ENCODE measurements at regions not wholly inside any gene's neighbourhood (a gene's known extent, or its start where the extent isn't known, plus 50 kb on each side); places are given as distances from the start of the nearest gene placed in this dataset.

DNA sequence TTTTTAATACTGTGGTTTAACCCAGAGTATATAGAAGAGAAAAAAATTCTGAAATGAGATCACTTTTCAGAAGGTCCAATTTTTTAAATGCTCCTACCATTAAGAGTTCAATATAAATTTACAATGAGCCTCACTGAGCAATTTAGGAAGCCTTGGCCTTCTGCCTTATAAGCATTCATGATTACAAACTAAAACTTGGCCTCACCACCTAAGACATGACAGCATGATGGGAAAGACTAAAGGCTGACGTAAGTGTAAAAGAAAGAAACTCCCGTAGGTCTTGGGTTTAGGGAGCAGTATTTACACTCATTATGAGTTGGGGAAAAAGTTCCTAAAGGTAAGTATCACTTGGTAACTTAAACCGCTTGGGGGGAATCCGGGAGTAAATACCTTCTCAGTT lies 70.7 kb upstream of the ESRRG start:
- TF ChIP-seq YY1 (IDR thresholded peaks at IDR 0.05; ENCODE audit: low read depth) (no peak), CREB1 (IDR thresholded peaks at IDR 0.05; ENCODE audit: low read depth) (no peak), TCF12 (IDR thresholded peaks at IDR 0.05; ENCODE audit: low read depth) (no peak), EGR1 (IDR thresholded peaks at IDR 0.05) (no peak), NFIC (IDR thresholded peaks at IDR 0.05) (no peak), CEBPB (IDR thresholded peaks at IDR 0.05) (no peak), TAF1 (IDR thresholded peaks at IDR 0.05; ENCODE audit: low read depth) (no peak), EP300 (IDR thresholded peaks at IDR 0.05; ENCODE audit: borderline replicate concordance) (no peak), TEAD4 (IDR thresholded peaks at IDR 0.05) (no peak), RAD21 (IDR thresholded peaks at IDR 0.05; ENCODE audit: low read depth) (no peak), FOXM1 (IDR thresholded peaks at IDR 0.05; ENCODE audit: borderline replicate concordance, low read depth) (no peak)
- TF ChIP-seq, protein P1, sequence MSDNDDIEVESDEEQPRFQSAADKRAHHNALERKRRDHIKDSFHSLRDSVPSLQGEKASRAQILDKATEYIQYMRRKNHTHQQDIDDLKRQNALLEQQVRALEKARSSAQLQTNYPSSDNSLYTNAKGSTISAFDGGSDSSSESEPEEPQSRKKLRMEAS (IDR thresholded peaks at IDR 0.05), result no peak
- TF ChIP-seq, protein P2, sequence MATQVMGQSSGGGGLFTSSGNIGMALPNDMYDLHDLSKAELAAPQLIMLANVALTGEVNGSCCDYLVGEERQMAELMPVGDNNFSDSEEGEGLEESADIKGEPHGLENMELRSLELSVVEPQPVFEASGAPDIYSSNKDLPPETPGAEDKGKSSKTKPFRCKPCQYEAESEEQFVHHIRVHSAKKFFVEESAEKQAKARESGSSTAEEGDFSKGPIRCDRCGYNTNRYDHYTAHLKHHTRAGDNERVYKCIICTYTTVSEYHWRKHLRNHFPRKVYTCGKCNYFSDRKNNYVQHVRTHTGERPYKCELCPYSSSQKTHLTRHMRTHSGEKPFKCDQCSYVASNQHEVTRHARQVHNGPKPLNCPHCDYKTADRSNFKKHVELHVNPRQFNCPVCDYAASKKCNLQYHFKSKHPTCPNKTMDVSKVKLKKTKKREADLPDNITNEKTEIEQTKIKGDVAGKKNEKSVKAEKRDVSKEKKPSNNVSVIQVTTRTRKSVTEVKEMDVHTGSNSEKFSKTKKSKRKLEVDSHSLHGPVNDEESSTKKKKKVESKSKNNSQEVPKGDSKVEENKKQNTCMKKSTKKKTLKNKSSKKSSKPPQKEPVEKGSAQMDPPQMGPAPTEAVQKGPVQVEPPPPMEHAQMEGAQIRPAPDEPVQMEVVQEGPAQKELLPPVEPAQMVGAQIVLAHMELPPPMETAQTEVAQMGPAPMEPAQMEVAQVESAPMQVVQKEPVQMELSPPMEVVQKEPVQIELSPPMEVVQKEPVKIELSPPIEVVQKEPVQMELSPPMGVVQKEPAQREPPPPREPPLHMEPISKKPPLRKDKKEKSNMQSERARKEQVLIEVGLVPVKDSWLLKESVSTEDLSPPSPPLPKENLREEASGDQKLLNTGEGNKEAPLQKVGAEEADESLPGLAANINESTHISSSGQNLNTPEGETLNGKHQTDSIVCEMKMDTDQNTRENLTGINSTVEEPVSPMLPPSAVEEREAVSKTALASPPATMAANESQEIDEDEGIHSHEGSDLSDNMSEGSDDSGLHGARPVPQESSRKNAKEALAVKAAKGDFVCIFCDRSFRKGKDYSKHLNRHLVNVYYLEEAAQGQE (IDR thresholded peaks at IDR 0.05; ENCODE audit: low read depth), result no peak
- TF ChIP-seq, protein P3, sequence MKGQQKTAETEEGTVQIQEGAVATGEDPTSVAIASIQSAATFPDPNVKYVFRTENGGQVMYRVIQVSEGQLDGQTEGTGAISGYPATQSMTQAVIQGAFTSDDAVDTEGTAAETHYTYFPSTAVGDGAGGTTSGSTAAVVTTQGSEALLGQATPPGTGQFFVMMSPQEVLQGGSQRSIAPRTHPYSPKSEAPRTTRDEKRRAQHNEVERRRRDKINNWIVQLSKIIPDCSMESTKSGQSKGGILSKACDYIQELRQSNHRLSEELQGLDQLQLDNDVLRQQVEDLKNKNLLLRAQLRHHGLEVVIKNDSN (IDR thresholded peaks at IDR 0.05), result no peak

DNA sequence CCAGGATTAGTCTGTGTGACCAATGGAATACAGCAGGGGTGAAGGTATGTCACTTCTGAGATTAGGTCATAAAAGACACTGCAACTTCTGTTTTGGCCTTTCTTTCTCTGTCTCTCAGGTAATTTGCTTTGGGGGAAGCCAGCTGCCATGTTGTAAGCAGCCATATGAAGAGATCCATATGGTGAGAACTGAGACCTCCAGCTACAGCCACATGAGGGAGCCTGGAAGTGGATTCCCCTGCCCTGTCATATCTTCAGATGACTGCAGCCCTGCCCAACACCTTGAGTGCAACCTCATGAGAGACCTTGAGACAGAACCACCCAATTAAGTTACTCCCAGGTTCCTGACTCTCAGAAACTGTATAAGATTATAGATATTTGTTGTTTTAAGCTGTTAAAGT lies 70.1 kb upstream of the ESRRG start:
- no peak for TF ChIP-seq EGR1 (IDR thresholded peaks at IDR 0.05)
- TF ChIP-seq CREB1 (IDR thresholded peaks at IDR 0.05; ENCODE audit: low read depth), result no peak
- no peak for TF ChIP-seq FOXM1 (IDR thresholded peaks at IDR 0.05; ENCODE audit: borderline replicate concordance, low read depth)
- TF ChIP-seq TAF1 (IDR thresholded peaks at IDR 0.05; ENCODE audit: low read depth), result no peak
- TF ChIP-seq TCF12 (IDR thresholded peaks at IDR 0.05; ENCODE audit: low read depth), result no peak
- no peak for TF ChIP-seq TEAD4 (IDR thresholded peaks at IDR 0.05)
- no peak for TF ChIP-seq NFIC (IDR thresholded peaks at IDR 0.05)
- TF ChIP-seq RAD21 (IDR thresholded peaks at IDR 0.05; ENCODE audit: low read depth), result no peak
- TF ChIP-seq, protein P3 (IDR thresholded peaks at IDR 0.05), result no peak
- TF ChIP-seq CEBPB (IDR thresholded peaks at IDR 0.05), result no peak
- TF ChIP-seq, protein P2 (IDR thresholded peaks at IDR 0.05; ENCODE audit: low read depth), result no peak
- no peak for TF ChIP-seq EP300 (IDR thresholded peaks at IDR 0.05; ENCODE audit: borderline replicate concordance)
- no peak for TF ChIP-seq YY1 (IDR thresholded peaks at IDR 0.05; ENCODE audit: low read depth)

DNA sequence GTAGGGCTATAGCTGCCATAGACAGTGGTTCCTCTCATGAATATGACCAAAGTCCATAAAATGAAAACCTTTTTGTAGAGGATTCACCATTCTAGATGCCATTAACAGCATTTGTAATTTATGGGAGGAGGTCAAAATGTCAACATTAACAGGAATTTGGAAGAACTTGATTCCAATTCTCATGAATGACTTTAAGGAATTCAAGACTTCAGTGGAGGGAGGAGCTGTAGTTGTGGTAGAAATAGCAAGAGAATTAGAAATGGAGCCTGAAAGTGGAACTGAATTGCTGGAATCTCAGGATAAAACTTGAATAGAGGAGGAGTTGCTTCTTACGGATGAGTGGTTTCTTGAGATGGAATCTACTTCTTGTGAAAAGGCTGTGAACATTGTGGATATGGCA lies 65.4 kb upstream of the ESRRG start:
- TF ChIP-seq, protein P3 (IDR thresholded peaks at IDR 0.05), result no peak
- no peak for TF ChIP-seq TEAD4 (IDR thresholded peaks at IDR 0.05)
- TF ChIP-seq, protein P2 (IDR thresholded peaks at IDR 0.05; ENCODE audit: low read depth), result no peak
- no peak for TF ChIP-seq NFIC (IDR thresholded peaks at IDR 0.05)
- no peak for TF ChIP-seq RAD21 (IDR thresholded peaks at IDR 0.05; ENCODE audit: low read depth)
- TF ChIP-seq EP300 (IDR thresholded peaks at IDR 0.05; ENCODE audit: borderline replicate concordance), result no peak
- no peak for TF ChIP-seq CEBPB (IDR thresholded peaks at IDR 0.05)
- TF ChIP-seq FOXM1 (IDR thresholded peaks at IDR 0.05; ENCODE audit: borderline replicate concordance, low read depth), result no peak

DNA sequence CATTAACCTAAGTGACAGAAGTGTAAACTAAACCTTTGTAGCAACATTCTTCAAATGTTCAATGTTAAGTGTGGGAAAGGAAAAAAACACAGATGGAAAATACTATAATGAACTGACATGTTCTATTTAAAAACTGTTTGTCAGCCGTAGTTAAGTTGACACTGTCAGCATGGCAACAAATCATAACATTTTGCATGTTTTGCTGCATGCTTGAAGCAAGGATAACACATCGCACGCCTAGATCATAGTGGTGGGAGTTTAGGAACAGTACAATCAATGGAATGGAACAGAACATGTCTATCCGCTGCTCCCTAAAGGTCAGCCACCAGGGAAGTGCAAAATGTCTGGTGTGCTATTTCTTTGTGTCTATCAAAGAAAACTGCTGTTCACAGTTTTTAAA lies 62.5 kb upstream of the ESRRG start:
- TF ChIP-seq YY1 (IDR thresholded peaks at IDR 0.05; ENCODE audit: low read depth) (no peak), RAD21 (IDR thresholded peaks at IDR 0.05; ENCODE audit: low read depth) (no peak), FOXM1 (IDR thresholded peaks at IDR 0.05; ENCODE audit: borderline replicate concordance, low read depth) (no peak), CREB1 (IDR thresholded peaks at IDR 0.05; ENCODE audit: low read depth) (no peak), ZBTB7A (IDR thresholded peaks at IDR 0.05; ENCODE audit: low read depth) (no peak), NFIC (IDR thresholded peaks at IDR 0.05) (no peak), CEBPB (IDR thresholded peaks at IDR 0.05) (no peak), TEAD4 (IDR thresholded peaks at IDR 0.05) (no peak), TCF12 (IDR thresholded peaks at IDR 0.05; ENCODE audit: low read depth) (no peak), EGR1 (IDR thresholded peaks at IDR 0.05) (no peak)
- TF ChIP-seq, protein P2 (IDR thresholded peaks at IDR 0.05; ENCODE audit: low read depth), result no peak
- TF ChIP-seq, protein P3 (IDR thresholded peaks at IDR 0.05), result no peak
- TF ChIP-seq, protein P1 (IDR thresholded peaks at IDR 0.05), result no peak
